HepG2 (cell line): ENCODE measurements at regions not wholly inside any gene's neighbourhood (a gene's known extent, or its start where the extent isn't known, plus 50 kb on each side); places are given as distances from the start of the nearest gene placed in this dataset.

Experiments
- CTCF ChIP-seq: sonication (generic); formaldehyde crosslinking; IDR thresholded peaks from 2 replicates; pipeline ENCODE4 v1.5.0; 2020; ENCODE audit warnings: mild to moderate bottlenecking, missing genetic modification reagents, moderate library complexity
- MAZ ChIP-seq, 2 experiments: sonication (generic) in 1 of 2; formaldehyde crosslinking in 1 of 2; IDR thresholded peaks; 2 replicates each; pipeline versions ENCODE4 v1.5.0 to v1.6.1; 2012 to 2020; ENCODE audit warnings: low read depth in 2 of 2, mild to moderate bottlenecking in 2 of 2, borderline replicate concordance in 1 of 2, improper control_type of control experiment in 1 of 2, low read length in 1 of 2, missing genetic modification reagents in 1 of 2, moderate library complexity in 1 of 2
- MTF2 ChIP-seq: sonication (generic); formaldehyde crosslinking; IDR thresholded peaks from 2 replicates; pipeline ENCODE4 v1.5.0; 2020; ENCODE audit warnings: missing genetic modification reagents, borderline replicate concordance
- NONO ChIP-seq, 2 experiments: fragments of 450-650 bp in 1 of 2; sonication (generic) in 1 of 2; formaldehyde crosslinking in 1 of 2; IDR thresholded peaks in 1 of 2; conservative IDR thresholded peaks in 1 of 2; 2 replicates each; pipeline versions ENCODE4 v1.6.1 to v1.8.0; 2017 to 2022; ENCODE audit warnings: mild to moderate bottlenecking in 1 of 2, missing genetic modification reagents in 1 of 2, moderate library complexity in 1 of 2
- NR3C1 ChIP-seq: sonication (generic); formaldehyde crosslinking; IDR thresholded peaks from 2 replicates; pipeline ENCODE4 v1.4.0; 2020; ENCODE audit warnings: missing genetic modification reagents
- PRPF4 ChIP-seq: fragments of 200-400 bp; formaldehyde crosslinking; IDR thresholded peaks from 2 replicates; pipeline ENCODE4 v1.6.1; 2016; ENCODE audit warnings: low read length, low read depth; ENCODE audit not compliant: poor library complexity, severe bottlenecking
- USF2 ChIP-seq, 2 experiments: sonication (generic) in 1 of 2; formaldehyde crosslinking in 1 of 2; IDR thresholded peaks; 2 replicates each; pipeline versions ENCODE4 v1.5.1 to v1.6.1; 2011 to 2020; ENCODE audit warnings: borderline replicate concordance in 1 of 2, low read depth in 1 of 2, low read length in 1 of 2, mild to moderate bottlenecking in 1 of 2, missing genetic modification reagents in 1 of 2, moderate library complexity in 1 of 2

GRCh38 chr4:26178854-26179253 lies 142.0 kb upstream of the RBPJ start:
- no peak for TF ChIP-seq CTCF (CRISPR knock-in tag)
- no peak for TF ChIP-seq NR3C1
- no peak for TF ChIP-seq MAZ (IDR thresholded peaks at IDR 0.05; ENCODE audit: borderline replicate concordance, low read depth, low read length)
- no peak for TF ChIP-seq MAZ (CRISPR knock-in tag; IDR thresholded peaks at IDR 0.05; ENCODE audit: low read depth)
- no peak for TF ChIP-seq MTF2 (CRISPR knock-in tag)
- no peak for TF ChIP-seq NONO (IDR thresholded peaks at IDR 0.05)
- TF ChIP-seq NONO (CRISPR knock-in tag; conservative IDR thresholded peaks at IDR 0.05), result no peak
- no peak for TF ChIP-seq USF2 (IDR thresholded peaks at IDR 0.05; ENCODE audit: low read depth, low read length)
- TF ChIP-seq USF2 (CRISPR knock-in tag; IDR thresholded peaks at IDR 0.05; ENCODE audit: borderline replicate concordance), result no peak
- no peak for TF ChIP-seq PRPF4
